ENCODE measurements at regions not wholly inside any gene's neighbourhood (a gene's known extent, or its start where the extent isn't known, plus 50 kb on each side); places are given as distances from the start of the nearest gene placed in this dataset.

DNA sequence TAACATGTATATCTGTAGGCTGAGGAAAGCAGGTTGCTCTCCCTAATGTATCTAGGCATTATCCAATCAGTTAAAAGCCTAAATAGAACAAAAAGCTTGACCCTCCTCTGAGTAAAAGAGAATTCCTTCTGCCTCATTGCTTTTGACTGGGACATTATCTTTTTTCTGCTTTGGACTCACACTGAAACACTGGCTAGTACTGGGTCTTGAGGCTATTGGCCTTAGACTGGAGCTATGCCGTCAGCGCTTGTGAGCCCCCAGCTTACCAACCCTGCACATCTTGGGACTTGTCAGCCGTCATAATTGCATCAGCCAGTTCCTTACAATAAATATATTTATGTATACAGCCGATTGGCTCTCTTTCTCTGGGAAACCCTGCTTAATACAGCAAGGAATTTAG, 206.8 kb upstream of the ARHGAP24 start:
- Histone ChIP-seq H3K4me3 (no peak overlapping the region), H3K4me1 (no peaks in the 10 kb centered on the region), H3K36me3 (no peaks in the 10 kb centered on the region), H3K9me3 (peaks cover 0 to 2% of the 10 kb centered on the region in 2 donors), H3K27ac (no peak overlapping the region), H3K27me3 (no peaks in the 10 kb centered on the region)
- intact Hi-C loops (cut with DNase I; ENCODE audit: low total_unique reads), result no loop called here
- no peak for DNase-seq (ENCODE audit: low spot score in 2 of 2)
- TF ChIP-seq POLR2AphosphoS5 (IDR thresholded peaks at IDR 0.05) (no peak), POLR2A (IDR thresholded peaks at IDR 0.05) (no peak)
- TF ChIP-seq, protein P1, sequence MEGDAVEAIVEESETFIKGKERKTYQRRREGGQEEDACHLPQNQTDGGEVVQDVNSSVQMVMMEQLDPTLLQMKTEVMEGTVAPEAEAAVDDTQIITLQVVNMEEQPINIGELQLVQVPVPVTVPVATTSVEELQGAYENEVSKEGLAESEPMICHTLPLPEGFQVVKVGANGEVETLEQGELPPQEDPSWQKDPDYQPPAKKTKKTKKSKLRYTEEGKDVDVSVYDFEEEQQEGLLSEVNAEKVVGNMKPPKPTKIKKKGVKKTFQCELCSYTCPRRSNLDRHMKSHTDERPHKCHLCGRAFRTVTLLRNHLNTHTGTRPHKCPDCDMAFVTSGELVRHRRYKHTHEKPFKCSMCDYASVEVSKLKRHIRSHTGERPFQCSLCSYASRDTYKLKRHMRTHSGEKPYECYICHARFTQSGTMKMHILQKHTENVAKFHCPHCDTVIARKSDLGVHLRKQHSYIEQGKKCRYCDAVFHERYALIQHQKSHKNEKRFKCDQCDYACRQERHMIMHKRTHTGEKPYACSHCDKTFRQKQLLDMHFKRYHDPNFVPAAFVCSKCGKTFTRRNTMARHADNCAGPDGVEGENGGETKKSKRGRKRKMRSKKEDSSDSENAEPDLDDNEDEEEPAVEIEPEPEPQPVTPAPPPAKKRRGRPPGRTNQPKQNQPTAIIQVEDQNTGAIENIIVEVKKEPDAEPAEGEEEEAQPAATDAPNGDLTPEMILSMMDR (IDR thresholded peaks at IDR 0.05), result no peak

- H3K27ac ChIP-seq, result no peak overlapping the region
- intact Hi-C loops (cut with DNase I; ENCODE audit: low total_unique reads), result no loop called here
- no peak for DNase-seq (ENCODE audit: low spot score in 2 of 2)
Measured at GRCh38 chr4:85268961-85269360, 206.0 kb upstream of the ARHGAP24 start.

DNA sequence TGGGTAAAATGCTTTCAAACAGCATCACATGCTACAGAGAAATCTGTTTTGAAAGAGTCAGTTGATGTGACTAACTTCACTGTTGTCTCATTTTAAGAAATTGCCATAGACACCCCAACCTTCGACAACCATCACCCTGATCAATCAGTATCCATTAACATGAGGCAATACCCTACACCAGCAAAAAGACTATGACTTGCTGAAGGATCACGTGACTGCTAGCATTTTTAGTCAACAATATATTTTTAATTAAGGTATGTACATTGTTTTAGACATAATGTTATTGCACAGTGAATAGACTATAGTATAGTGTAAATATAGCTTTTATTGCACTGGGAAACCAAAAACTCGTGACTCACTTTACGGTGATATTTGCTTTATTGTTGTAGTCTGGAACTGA, 200.0 kb upstream of the ARHGAP24 start:
- Histone ChIP-seq H3K27ac (no peak overlapping the region), H3K27me3 (no peaks in the 10 kb centered on the region), H3K36me3 (no peaks in the 10 kb centered on the region), H3K9me3 (peaks cover 0 to 14% of the 10 kb centered on the region in 2 donors), H3K4me3 (no peak overlapping the region), H3K4me1 (no peaks in the 10 kb centered on the region)
- no peak for DNase-seq (ENCODE audit: low spot score in 2 of 2)
- no peak for TF ChIP-seq POLR2AphosphoS5 (IDR thresholded peaks at IDR 0.05)
- no peak for TF ChIP-seq POLR2A (IDR thresholded peaks at IDR 0.05)
- TF ChIP-seq, protein P1 (IDR thresholded peaks at IDR 0.05), result no peak
- intact Hi-C loops (cut with DNase I; ENCODE audit: low total_unique reads), result no loop called here

More at GRCh38 chr4:85268961-85269360, 206.0 kb upstream of the ARHGAP24 start:
- Histone ChIP-seq H3K36me3 (no peaks in the 10 kb centered on the region), H3K4me1 (no peaks in the 10 kb centered on the region), H3K27me3 (no peaks in the 10 kb centered on the region), H3K9me3 (peaks cover 0 to 9% of the 10 kb centered on the region in 2 donors), H3K4me3 (no peak overlapping the region)
- TF ChIP-seq, protein P1 (IDR thresholded peaks at IDR 0.05), result no peak
- TF ChIP-seq POLR2AphosphoS5 (IDR thresholded peaks at IDR 0.05), result no peak
- TF ChIP-seq POLR2A (IDR thresholded peaks at IDR 0.05), result no peak

GRCh38 chr4:85280963-85281362, 194.0 kb upstream of the ARHGAP24 start:
- H3K4me3 ChIP-seq, result no peak overlapping the region
- no peaks in the 10 kb centered on the region for H3K4me1 ChIP-seq
- H3K9me3 ChIP-seq, result no peaks in the 10 kb centered on the region
- H3K27ac ChIP-seq, result no peak overlapping the region
- H3K36me3 ChIP-seq, result no peaks in the 10 kb centered on the region
- intact Hi-C loops (cut with DNase I; ENCODE audit: low total_unique reads), result no loop called here
- H3K27me3 ChIP-seq, result no peaks in the 10 kb centered on the region
- DNase-seq (ENCODE audit: low spot score in 2 of 2), result no peak
- TF ChIP-seq, protein P1 (IDR thresholded peaks at IDR 0.05), result no peak
- TF ChIP-seq POLR2AphosphoS5 (IDR thresholded peaks at IDR 0.05), result no peak
- no peak for TF ChIP-seq POLR2A (IDR thresholded peaks at IDR 0.05)

DNA sequence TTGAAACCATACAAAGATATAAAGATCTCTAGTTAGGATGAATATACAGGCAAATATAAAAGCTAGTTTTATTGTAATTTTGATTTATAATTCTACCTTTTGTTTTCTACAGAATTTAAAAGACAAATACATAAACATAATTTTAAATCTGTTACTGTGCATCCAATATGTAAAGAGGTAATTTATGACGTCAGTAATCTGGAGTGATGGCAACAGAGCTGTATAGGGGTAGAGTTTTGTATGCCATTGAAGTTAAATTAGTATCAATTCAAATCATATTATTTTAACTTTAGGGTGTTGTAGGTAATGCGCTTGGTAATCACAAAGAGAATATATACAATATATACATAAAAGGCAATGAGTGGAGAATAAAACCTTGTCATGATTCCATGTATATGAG, 183.7 kb upstream of the ARHGAP24 start:
- Histone ChIP-seq H3K27me3 (no peaks in the 10 kb centered on the region), H3K4me1 (no peaks in the 10 kb centered on the region), H3K36me3 (no peaks in the 10 kb centered on the region), H3K9me3 (peaks cover 6 to 22% of the 10 kb centered on the region in 2 donors), H3K4me3 (no peak overlapping the region), H3K27ac (no peak overlapping the region)
- intact Hi-C loops (cut with DNase I; ENCODE audit: low total_unique reads), result no loop called here
- no peak for TF ChIP-seq POLR2A (IDR thresholded peaks at IDR 0.05)
- TF ChIP-seq, protein P1 (IDR thresholded peaks at IDR 0.05), result no peak
- TF ChIP-seq POLR2AphosphoS5 (IDR thresholded peaks at IDR 0.05), result no peak
- no peak for DNase-seq (ENCODE audit: low spot score in 2 of 2)
